IMR-90 (cell line): ENCODE measurements at regions not wholly inside any gene's neighbourhood (a gene's known extent, or its start where the extent isn't known, plus 50 kb on each side); places are given as distances from the start of the nearest gene placed in this dataset.

Source experiments
- ATAC-seq: fragments of 200-7000 bp; cut with Tn5 transposase; 2 replicates; pipeline ENCODE4 v1.9.1; 2020; ENCODE audit warnings: low read depth, mild to moderate bottlenecking, moderate library complexity
- BruUV-seq: library from RNA; stranded (reverse); fragments of 400-500 nt; replicated peaks from 2 replicates; lab custom pipeline; 2021; lab: Mats Ljungman, UMichigan
- CTCF ChIA-PET: fragments of 300-600 bp; formaldehyde crosslinking; extraction: SDS; loops from one replicate; lab custom pipeline; 2021; ENCODE audit warnings: antibody characterized with exemption; lab: Yijun Ruan, JAX
- POLR2A ChIA-PET: fragments of 300-600 bp; sonication (Branson Sonifier 250); formaldehyde crosslinking; loops from one replicate; lab custom pipeline; 2022; ENCODE audit warnings: antibody characterized with exemption; ENCODE audit not compliant: unreplicated experiment; lab: Charles Lee
- DNase-seq: peaks from one replicate; pipeline ENCODE4 v3.0.0; 2013
- H2AFZ ChIP-seq: replicated peaks from 2 replicates; pipeline ENCODE3; 2013; ENCODE audit warnings: low read length, mild to moderate bottlenecking; ENCODE audit not compliant: poor library complexity
- H2AK5ac ChIP-seq: 2 replicates; pipeline ENCODE4 v1.6.1; 2013; ENCODE audit warnings: low read depth, low read length, inconsistent platforms
- H2AK9ac ChIP-seq: replicated peaks from 2 replicates; pipeline ENCODE3; 2013; ENCODE audit warnings: mild to moderate bottlenecking, low read depth, low read length, moderate library complexity; ENCODE audit not compliant: poor library complexity
- H2BK120ac ChIP-seq: 2 replicates; pipeline ENCODE4 v1.6.1; 2013; ENCODE audit warnings: low read depth, low read length, inconsistent platforms
- H2BK15ac ChIP-seq: 3 replicates; pipeline ENCODE4 v1.6.1; 2013; ENCODE audit warnings: low read depth, low read length, inconsistent platforms
- H2BK20ac ChIP-seq: 2 replicates; pipeline ENCODE4 v1.6.1; 2013; ENCODE audit warnings: low read depth, mild to moderate bottlenecking, inconsistent platforms, low read length, moderate library complexity
- H2BK5ac ChIP-seq: 2 replicates; pipeline ENCODE4 v1.6.1; 2013; ENCODE audit warnings: mild to moderate bottlenecking, low read depth, low read length, inconsistent platforms; ENCODE audit not compliant: poor library complexity, severe bottlenecking
- H3K14ac ChIP-seq: replicated peaks from 2 replicates; pipeline ENCODE4 v1.6.1; 2013; ENCODE audit warnings: low read depth, low read length, inconsistent platforms
- H3K18ac ChIP-seq: 2 replicates; pipeline ENCODE4 v1.6.1; 2013; ENCODE audit warnings: low read depth, low read length, control low read depth
- H3K23ac ChIP-seq: 2 replicates; pipeline ENCODE4 v1.6.1; 2013; ENCODE audit warnings: low read depth, low read length, inconsistent platforms
- H3K27ac ChIP-seq: 2 replicates; pipeline ENCODE4 v1.5.1; 2013; ENCODE audit warnings: mild to moderate bottlenecking, control low read depth, low read length; ENCODE audit not compliant: insufficient read depth
- H3K27me3 ChIP-seq: 2 replicates; pipeline ENCODE4 v1.6.1; 2013; ENCODE audit warnings: low read length; ENCODE audit not compliant: control insufficient read depth, insufficient read depth
- H3K36me3 ChIP-seq: 2 replicates; pipeline ENCODE4 v1.6.1; 2013; ENCODE audit warnings: low read length, mixed read lengths; ENCODE audit not compliant: control insufficient read depth, insufficient read depth
- H3K4ac ChIP-seq: 2 replicates; pipeline ENCODE4 v1.6.1; 2013; ENCODE audit warnings: low read depth, low read length, inconsistent platforms
- H3K4me1 ChIP-seq: 2 replicates; pipeline ENCODE4 v1.6.1; 2013; ENCODE audit warnings: low read length, mixed read lengths; ENCODE audit not compliant: control insufficient read depth, insufficient read depth
- H3K4me2 ChIP-seq: 2 replicates; pipeline ENCODE4 v1.6.1; 2013; ENCODE audit warnings: low read depth, mild to moderate bottlenecking, control low read depth, low read length, moderate library complexity
- H3K4me3 ChIP-seq: 2 replicates; pipeline ENCODE4 v1.5.1; 2013; ENCODE audit warnings: low read depth, mild to moderate bottlenecking, control low read depth, low read length, moderate library complexity; ENCODE audit not compliant: insufficient read depth
- H3K56ac ChIP-seq: 2 replicates; pipeline ENCODE4 v1.6.1; 2013; ENCODE audit warnings: low read length, inconsistent platforms; ENCODE audit not compliant: insufficient read depth; ENCODE audit errors: extremely low read depth
- H3K79me1 ChIP-seq, 2 experiments: 2 replicates each; pipeline ENCODE4 v1.6.1; 2013; ENCODE audit warnings: low read length in 2 of 2, inconsistent platforms in 1 of 2, low read depth in 1 of 2
- H3K9ac ChIP-seq: 2 replicates; pipeline ENCODE4 v1.6.1; 2013; ENCODE audit warnings: low read depth, low read length, control low read depth
- H3K9me1 ChIP-seq: 2 replicates; pipeline ENCODE4 v1.6.1; 2013; ENCODE audit warnings: low read length, inconsistent platforms; ENCODE audit not compliant: insufficient read depth
- H3K9me3 ChIP-seq: 2 replicates; pipeline ENCODE4 v1.6.1; 2013; ENCODE audit warnings: low read length; ENCODE audit not compliant: control insufficient read depth, insufficient read depth
- H4K20me1 ChIP-seq: 2 replicates; pipeline ENCODE4 v1.6.1; 2013; ENCODE audit warnings: low read length, inconsistent platforms; ENCODE audit not compliant: insufficient read depth
- H4K5ac ChIP-seq: 2 replicates; pipeline ENCODE4 v1.6.1; 2013; ENCODE audit warnings: mild to moderate bottlenecking, low read depth, low read length, control low read depth
- H4K8ac ChIP-seq, 2 experiments: 2 replicates each; pipeline ENCODE4 v1.6.1; 2013; ENCODE audit warnings: low read depth in 2 of 2, low read length in 2 of 2, control low read depth in 1 of 2, inconsistent platforms in 1 of 2
- H4K91ac ChIP-seq: 2 replicates; pipeline ENCODE4 v1.6.1; 2013; ENCODE audit warnings: low read depth, low read length, inconsistent platforms; ENCODE audit not compliant: insufficient read depth
- BHLHE40 ChIP-seq: fragments of 150-350 bp; IDR thresholded peaks from 2 replicates; pipeline ENCODE4 v1.6.1; 2016; ENCODE audit warnings: mild to moderate bottlenecking, low read depth, low read length
- CHD1 ChIP-seq: IDR thresholded peaks from 2 replicates; pipeline ENCODE4 v1.6.1; 2012; ENCODE audit warnings: low read depth, low read length, improper control_type of control experiment
- MAFK ChIP-seq: IDR thresholded peaks from 2 replicates; pipeline ENCODE4 v1.6.1; 2012; ENCODE audit warnings: low read depth, low read length, improper control_type of control experiment
- NFE2L2 ChIP-seq: fragments of 150-350 bp; IDR thresholded peaks from 2 replicates; pipeline ENCODE4 v1.6.1; 2016; ENCODE audit warnings: low read depth, mild to moderate bottlenecking, low read length
- WGBS, 2 experiments: methylation state at CpG; one replicate each; pipeline versions ENCODE4 v1.1.5 to v1.1.7; 2013; ENCODE audit warnings: missing lambda C conversion rate in 2 of 2; ENCODE audit not compliant: insufficient read length in 1 of 2; ENCODE audit errors: extremely low coverage in 2 of 2; 5-methylcytosine and 5-hydroxymethylcytosine counted together
- dilution Hi-C: fragments of 300-500 bp; cut with HindIII; formaldehyde crosslinking; loops from one replicate; pipeline ENCODE4 v1.14.3; 2018; ENCODE audit warnings: low sequenced_read_pairs; ENCODE audit not compliant: unreplicated experiment
- in situ Hi-C: fragments of 300-500 bp; cut with MboI; formaldehyde crosslinking; loops from 3 replicates; pipeline ENCODE4 v1.14.3; 2019; ENCODE audit warnings: low sequenced_read_pairs, inconsistent platforms, mixed read lengths
- intact Hi-C: fragments of 100-400 bp; cut with micrococcal nuclease; formaldehyde crosslinking; loops from 2 replicates; pipeline ENCODE4 v1.10.0; 2022
- TF ChIP-seq, protein P1 (sequence below): fragments of 150-350 bp; IDR thresholded peaks from 2 replicates; pipeline ENCODE4 v1.6.1; 2016; ENCODE audit warnings: low read depth, mild to moderate bottlenecking, low read length, moderate library complexity, borderline replicate concordance
- TF ChIP-seq, protein P2 (sequence below): fragments of 150-350 bp; IDR thresholded peaks from 2 replicates; pipeline ENCODE4 v1.6.1; 2017; ENCODE audit warnings: mild to moderate bottlenecking, antibody characterized with exemption, low read length, low read depth
- TF ChIP-seq, protein P3 (sequence below): conservative IDR thresholded peaks from 2 replicates; pipeline ENCODE4 v1.5.1; 2012; ENCODE audit warnings: mild to moderate bottlenecking, low read depth, low read length, improper control_type of control experiment

GRCh38 chr4:175051974-175052373 lies 133.8 kb downstream of the ADAM29 start:
- intact Hi-C loops = no loop called here
- H4K20me1 ChIP-seq = no peaks in the 10 kb centered on the region
- H3K27ac ChIP-seq = no peak overlapping the region
- H2BK15ac ChIP-seq = no peak overlapping the region
- no peak overlapping the region for H3K56ac ChIP-seq
- no peaks in the 10 kb centered on the region for H3K27me3 ChIP-seq
- no peak overlapping the region for H4K8ac ChIP-seq
- H3K79me1 ChIP-seq = no peaks in the 10 kb centered on the region
- H3K18ac ChIP-seq = no peak overlapping the region
- no peaks in the 10 kb centered on the region for H3K9me1 ChIP-seq
- H3K4ac ChIP-seq = no peak overlapping the region
- no peak overlapping the region for H2BK5ac ChIP-seq
- no TSS peak for BruUV-seq
- no peak overlapping the region for H3K14ac ChIP-seq
- WGBS, 2 experiments = no CpG with 5 or more reads among the region's 2 CpGs
- DNase-seq = no peak
- no peak overlapping the region for H2AK5ac ChIP-seq
- H3K4me1 ChIP-seq = no peaks in the 10 kb centered on the region
- H2AK9ac ChIP-seq = no peak overlapping the region
- H2AFZ ChIP-seq = no peak overlapping the region
- CTCF ChIA-PET = no interaction called here
- in situ Hi-C loops = no loop called here
- no peak overlapping the region for H3K4me3 ChIP-seq
- TF ChIP-seq NFE2L2 (no peak), MAFK (no peak), CHD1 (no peak), BHLHE40 (no peak)
- TF ChIP-seq, protein P1, sequence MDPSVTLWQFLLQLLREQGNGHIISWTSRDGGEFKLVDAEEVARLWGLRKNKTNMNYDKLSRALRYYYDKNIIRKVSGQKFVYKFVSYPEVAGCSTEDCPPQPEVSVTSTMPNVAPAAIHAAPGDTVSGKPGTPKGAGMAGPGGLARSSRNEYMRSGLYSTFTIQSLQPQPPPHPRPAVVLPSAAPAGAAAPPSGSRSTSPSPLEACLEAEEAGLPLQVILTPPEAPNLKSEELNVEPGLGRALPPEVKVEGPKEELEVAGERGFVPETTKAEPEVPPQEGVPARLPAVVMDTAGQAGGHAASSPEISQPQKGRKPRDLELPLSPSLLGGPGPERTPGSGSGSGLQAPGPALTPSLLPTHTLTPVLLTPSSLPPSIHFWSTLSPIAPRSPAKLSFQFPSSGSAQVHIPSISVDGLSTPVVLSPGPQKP = no peak
- TF ChIP-seq, protein P2, sequence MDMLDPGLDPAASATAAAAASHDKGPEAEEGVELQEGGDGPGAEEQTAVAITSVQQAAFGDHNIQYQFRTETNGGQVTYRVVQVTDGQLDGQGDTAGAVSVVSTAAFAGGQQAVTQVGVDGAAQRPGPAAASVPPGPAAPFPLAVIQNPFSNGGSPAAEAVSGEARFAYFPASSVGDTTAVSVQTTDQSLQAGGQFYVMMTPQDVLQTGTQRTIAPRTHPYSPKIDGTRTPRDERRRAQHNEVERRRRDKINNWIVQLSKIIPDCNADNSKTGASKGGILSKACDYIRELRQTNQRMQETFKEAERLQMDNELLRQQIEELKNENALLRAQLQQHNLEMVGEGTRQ = no peak
- TF ChIP-seq, protein P3, sequence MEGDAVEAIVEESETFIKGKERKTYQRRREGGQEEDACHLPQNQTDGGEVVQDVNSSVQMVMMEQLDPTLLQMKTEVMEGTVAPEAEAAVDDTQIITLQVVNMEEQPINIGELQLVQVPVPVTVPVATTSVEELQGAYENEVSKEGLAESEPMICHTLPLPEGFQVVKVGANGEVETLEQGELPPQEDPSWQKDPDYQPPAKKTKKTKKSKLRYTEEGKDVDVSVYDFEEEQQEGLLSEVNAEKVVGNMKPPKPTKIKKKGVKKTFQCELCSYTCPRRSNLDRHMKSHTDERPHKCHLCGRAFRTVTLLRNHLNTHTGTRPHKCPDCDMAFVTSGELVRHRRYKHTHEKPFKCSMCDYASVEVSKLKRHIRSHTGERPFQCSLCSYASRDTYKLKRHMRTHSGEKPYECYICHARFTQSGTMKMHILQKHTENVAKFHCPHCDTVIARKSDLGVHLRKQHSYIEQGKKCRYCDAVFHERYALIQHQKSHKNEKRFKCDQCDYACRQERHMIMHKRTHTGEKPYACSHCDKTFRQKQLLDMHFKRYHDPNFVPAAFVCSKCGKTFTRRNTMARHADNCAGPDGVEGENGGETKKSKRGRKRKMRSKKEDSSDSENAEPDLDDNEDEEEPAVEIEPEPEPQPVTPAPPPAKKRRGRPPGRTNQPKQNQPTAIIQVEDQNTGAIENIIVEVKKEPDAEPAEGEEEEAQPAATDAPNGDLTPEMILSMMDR = no peak
- no peak overlapping the region for H3K9ac ChIP-seq
- dilution Hi-C loops = no loop called here
- H3K9me3 ChIP-seq = peaks cover 6% of the 10 kb centered on the region
- no peaks in the 10 kb centered on the region for H3K36me3 ChIP-seq
- H4K5ac ChIP-seq = no peak overlapping the region
- POLR2A ChIA-PET = no interaction called here
- ATAC-seq = no peak
- no peak overlapping the region for H3K4me2 ChIP-seq
- H2BK20ac ChIP-seq = no peak overlapping the region
- H2BK120ac ChIP-seq = no peak overlapping the region
- H4K91ac ChIP-seq = no peak overlapping the region
- no peak overlapping the region for H3K23ac ChIP-seq
